ENCODE measurements at regions not wholly inside any gene's neighbourhood (a gene's known extent, or its start where the extent isn't known, plus 50 kb on each side); places are given as distances from the start of the nearest gene placed in this dataset.
"Not testable (repeated sequence)": the region's sequence is repeated elsewhere in the genome, so short reads cannot be mapped to it uniquely, and the experiment has no call there.

DNA sequence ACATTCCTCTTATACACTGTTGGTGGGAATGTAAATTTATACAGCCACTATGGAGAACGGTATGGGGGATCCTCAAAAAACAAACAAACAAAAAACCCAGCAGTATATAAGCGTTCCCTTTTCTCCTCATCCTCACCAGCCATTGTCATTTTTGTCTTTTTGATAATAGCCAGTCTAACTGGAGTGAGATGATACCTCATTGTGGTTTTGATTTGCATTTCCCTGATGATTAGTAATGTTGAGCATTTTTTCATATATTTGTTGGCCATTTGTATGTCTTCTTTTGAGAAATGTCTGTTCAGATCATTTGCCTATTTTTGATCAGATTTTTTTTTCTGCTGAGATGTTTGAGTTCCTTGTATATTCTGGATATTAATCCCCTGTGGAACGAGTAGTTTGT is 76.1 kb downstream of the TEX35 start:
- not testable (repeated sequence) for TF ChIP-seq CTCF (IDR thresholded peaks at IDR 0.05; ENCODE audit: insufficient read depth, low read depth, low read length); EZH2 (IDR thresholded peaks at IDR 0.05; ENCODE audit: insufficient read depth, low read length)
